ENCODE measurements at regions not wholly inside any gene's neighbourhood (a gene's known extent, or its start where the extent isn't known, plus 50 kb on each side); places are given as distances from the start of the nearest gene placed in this dataset.
"Not testable (repeated sequence)": the region's sequence is repeated elsewhere in the genome, so short reads cannot be mapped to it uniquely, and the experiment has no call there.

DNA sequence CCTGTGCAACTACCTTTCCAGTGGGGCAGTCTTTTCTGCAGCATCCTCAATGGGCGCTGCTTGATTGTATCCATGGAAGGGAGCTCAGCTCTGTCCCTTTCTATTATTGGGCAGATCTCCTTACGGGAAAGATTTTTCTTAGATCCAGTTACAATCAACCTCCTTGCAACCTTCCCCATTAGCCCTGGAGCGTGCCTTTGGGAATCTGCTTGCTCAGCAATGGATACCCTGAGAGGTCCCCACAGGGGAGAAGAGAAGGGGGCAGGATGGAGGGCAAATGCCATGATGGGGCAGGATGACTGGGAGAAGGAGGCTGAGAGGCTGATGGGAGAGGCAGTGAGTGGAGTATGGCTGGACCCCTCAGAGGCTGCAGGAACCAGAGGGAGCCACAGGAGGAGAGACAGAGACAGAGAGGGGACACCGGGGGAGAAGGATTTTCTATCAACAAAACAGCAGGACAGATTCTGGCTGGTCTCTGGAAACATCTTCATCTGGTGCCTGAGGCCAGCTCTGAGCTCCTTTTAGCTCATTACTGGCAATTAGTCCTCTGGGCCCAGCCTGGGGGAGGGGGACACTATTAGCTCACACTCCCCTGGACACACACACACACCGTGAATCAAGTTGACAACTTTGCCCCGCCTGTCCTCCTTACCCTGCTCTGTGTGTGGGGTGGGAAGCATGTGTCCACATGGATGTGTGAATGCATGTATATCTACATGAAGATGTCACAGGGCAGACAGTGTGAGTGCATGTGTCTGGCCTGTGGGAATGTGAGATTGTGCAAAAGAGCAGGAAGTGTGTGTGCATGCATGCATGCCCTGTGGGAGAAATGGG, 80.8 kb upstream of the PAX2 start:
- Histone ChIP-seq H3K27me3 (peaks cover 20 to 97% of the 10 kb centered on the region in 2 donors), H3K27ac (no peak overlapping the region), H3K4me1 (no peaks in the 10 kb centered on the region), H3K36me3 (no peaks in the 10 kb centered on the region), H3K9me3 (no peaks in the 10 kb centered on the region), H3K4me3 (no peak overlapping the region)
- DNase-seq (no peak), ATAC-seq (no peak)
- intact Hi-C loops (cut with DNase I): loop anchor here in 1 of 2 donors (10.0 kb wide), 1 partner anchor 210 kb away; no protein-coding TSS in a partner anchor
- TF ChIP-seq, protein P1, sequence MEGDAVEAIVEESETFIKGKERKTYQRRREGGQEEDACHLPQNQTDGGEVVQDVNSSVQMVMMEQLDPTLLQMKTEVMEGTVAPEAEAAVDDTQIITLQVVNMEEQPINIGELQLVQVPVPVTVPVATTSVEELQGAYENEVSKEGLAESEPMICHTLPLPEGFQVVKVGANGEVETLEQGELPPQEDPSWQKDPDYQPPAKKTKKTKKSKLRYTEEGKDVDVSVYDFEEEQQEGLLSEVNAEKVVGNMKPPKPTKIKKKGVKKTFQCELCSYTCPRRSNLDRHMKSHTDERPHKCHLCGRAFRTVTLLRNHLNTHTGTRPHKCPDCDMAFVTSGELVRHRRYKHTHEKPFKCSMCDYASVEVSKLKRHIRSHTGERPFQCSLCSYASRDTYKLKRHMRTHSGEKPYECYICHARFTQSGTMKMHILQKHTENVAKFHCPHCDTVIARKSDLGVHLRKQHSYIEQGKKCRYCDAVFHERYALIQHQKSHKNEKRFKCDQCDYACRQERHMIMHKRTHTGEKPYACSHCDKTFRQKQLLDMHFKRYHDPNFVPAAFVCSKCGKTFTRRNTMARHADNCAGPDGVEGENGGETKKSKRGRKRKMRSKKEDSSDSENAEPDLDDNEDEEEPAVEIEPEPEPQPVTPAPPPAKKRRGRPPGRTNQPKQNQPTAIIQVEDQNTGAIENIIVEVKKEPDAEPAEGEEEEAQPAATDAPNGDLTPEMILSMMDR (IDR thresholded peaks at IDR 0.05): no peak

DNA sequence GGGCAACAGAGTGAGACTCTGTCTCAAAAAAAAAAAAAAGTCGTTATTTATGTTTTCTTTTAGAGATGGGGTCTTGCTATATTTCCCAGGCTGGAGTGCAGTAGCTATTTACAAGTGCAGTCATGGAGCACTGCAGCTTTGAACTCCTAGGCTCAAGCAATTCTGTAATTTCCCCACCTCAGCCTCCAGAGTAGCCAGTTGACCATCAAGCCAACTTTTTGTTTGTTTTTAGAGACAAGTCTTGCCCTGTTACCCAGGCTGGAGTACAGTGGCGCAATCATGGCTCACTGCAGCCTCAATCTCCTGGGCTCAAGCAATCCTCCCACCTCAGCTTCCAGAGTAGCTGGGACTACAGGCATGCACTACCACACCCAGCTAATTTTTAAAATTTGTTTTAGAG, 78.7 kb upstream of the PAX2 start:
- peaks cover 22 to 97% of the 10 kb centered on the region in 2 donors for H3K27me3 ChIP-seq
- not testable (repeated sequence) for H3K36me3 ChIP-seq, ATAC-seq, H3K27ac ChIP-seq, H3K9me3 ChIP-seq, H3K4me1 ChIP-seq, H3K4me3 ChIP-seq, DNase-seq
- intact Hi-C loops (cut with DNase I): loop anchor here in 1 of 2 donors (10.0 kb wide), 1 partner anchor 208 kb away; no protein-coding TSS in a partner anchor

DNA sequence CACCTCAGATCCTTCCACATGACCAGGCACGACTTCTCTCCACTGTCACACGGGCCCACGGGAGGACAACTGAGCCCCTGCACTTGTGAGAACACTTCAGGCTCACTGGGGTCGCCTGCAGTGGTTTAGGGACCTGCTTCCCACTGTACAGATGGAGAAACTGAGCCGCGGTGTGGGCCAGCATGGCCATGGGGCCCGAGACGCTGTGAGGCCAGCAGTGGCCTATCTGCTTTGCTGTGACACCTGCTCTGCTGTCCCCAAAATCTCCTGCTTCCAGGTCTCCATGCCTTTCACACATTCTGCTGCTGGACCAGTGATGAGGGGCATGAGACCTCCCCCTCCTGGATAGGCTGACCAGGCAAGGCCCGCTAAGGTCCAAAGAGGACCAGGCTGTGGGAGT, 75.8 kb upstream of the PAX2 start:
- Histone ChIP-seq H3K36me3 (no peaks in the 10 kb centered on the region), H3K4me3 (no peak overlapping the region), H3K4me1 (no peaks in the 10 kb centered on the region), H3K27ac (no peak overlapping the region), H3K27me3 (peaks cover 42 to 97% of the 10 kb centered on the region in 2 donors), H3K9me3 (no peaks in the 10 kb centered on the region)
- no peak for ATAC-seq
- no peak for DNase-seq
- intact Hi-C loops (cut with DNase I): loop anchor here in 1 of 2 donors (10.0 kb wide), 1 partner anchor 205 kb away; no protein-coding TSS in a partner anchor
- TF ChIP-seq, protein P1 (IDR thresholded peaks at IDR 0.05): no peak

GRCh38 chr10:100670368-100670767, 75.0 kb upstream of the PAX2 start:
- DNase-seq (no peak), ATAC-seq (no peak)
- Histone ChIP-seq H3K27ac (no peak overlapping the region), H3K36me3 (no peaks in the 10 kb centered on the region), H3K4me3 (no peak overlapping the region), H3K9me3 (no peaks in the 10 kb centered on the region), H3K4me1 (no peaks in the 10 kb centered on the region), H3K27me3 (peaks cover 42 to 99% of the 10 kb centered on the region in 2 donors)
- TF ChIP-seq, protein P1 (IDR thresholded peaks at IDR 0.05): no peak
- intact Hi-C loops (cut with DNase I): no loop called here

GRCh38 chr10:100670828-100671479, 74.4 kb upstream of the PAX2 start:
- peaks cover 42 to 99% of the 10 kb centered on the region in 2 donors for H3K27me3 ChIP-seq

More at GRCh38 chr10:100670828-100671479, 74.4 kb upstream of the PAX2 start:
- TF ChIP-seq, protein P1 (IDR thresholded peaks at IDR 0.05): peak; percentile 79 to 81
- ATAC-seq (peak; percentile 86), DNase-seq (peak in 1 of 4 donors; percentile 91)
- no peak overlapping the region for H3K4me3 ChIP-seq
- H3K4me1 ChIP-seq: no peaks in the 10 kb centered on the region
- H3K9me3 ChIP-seq: no peaks in the 10 kb centered on the region
- H3K36me3 ChIP-seq: no peaks in the 10 kb centered on the region
- intact Hi-C loops (cut with DNase I): no loop called here
- no peak overlapping the region for H3K27ac ChIP-seq

All from left lung (tissue), 4 donors.